GM06990 (cell line): ENCODE measurements at regions not wholly inside any gene's neighbourhood (a gene's known extent, or its start where the extent isn't known, plus 50 kb on each side); places are given as distances from the start of the nearest gene placed in this dataset.

Experiments
- DNase-seq: peaks from one replicate; pipeline ENCODE4 v3.0.0-alpha.2; 2011; ENCODE audit not compliant: insufficient read length; ENCODE audit errors: extremely low read depth
- H3K27me3 ChIP-seq: replicated peaks from 2 replicates; pipeline ENCODE4 v1.6.0; 2011; ENCODE audit warnings: low read length; ENCODE audit not compliant: control insufficient read depth, insufficient read depth
- H3K36me3 ChIP-seq: 2 replicates; pipeline ENCODE4 v1.5.1; 2011; ENCODE audit warnings: low read length; ENCODE audit not compliant: control insufficient read depth, insufficient read depth
- H3K4me3 ChIP-seq: replicated peaks from 2 replicates; pipeline ENCODE4 v1.5.1; 2011; ENCODE audit warnings: low read depth, mild to moderate bottlenecking, control low read depth, low read length
- TF ChIP-seq, protein P1 (sequence below): IDR thresholded peaks from 2 replicates; pipeline ENCODE4 v1.5.1; 2011; ENCODE audit warnings: low read length, control low read depth, mild to moderate bottlenecking, inconsistent platforms; ENCODE audit not compliant: insufficient read depth, poor library complexity, severe bottlenecking

DNA sequence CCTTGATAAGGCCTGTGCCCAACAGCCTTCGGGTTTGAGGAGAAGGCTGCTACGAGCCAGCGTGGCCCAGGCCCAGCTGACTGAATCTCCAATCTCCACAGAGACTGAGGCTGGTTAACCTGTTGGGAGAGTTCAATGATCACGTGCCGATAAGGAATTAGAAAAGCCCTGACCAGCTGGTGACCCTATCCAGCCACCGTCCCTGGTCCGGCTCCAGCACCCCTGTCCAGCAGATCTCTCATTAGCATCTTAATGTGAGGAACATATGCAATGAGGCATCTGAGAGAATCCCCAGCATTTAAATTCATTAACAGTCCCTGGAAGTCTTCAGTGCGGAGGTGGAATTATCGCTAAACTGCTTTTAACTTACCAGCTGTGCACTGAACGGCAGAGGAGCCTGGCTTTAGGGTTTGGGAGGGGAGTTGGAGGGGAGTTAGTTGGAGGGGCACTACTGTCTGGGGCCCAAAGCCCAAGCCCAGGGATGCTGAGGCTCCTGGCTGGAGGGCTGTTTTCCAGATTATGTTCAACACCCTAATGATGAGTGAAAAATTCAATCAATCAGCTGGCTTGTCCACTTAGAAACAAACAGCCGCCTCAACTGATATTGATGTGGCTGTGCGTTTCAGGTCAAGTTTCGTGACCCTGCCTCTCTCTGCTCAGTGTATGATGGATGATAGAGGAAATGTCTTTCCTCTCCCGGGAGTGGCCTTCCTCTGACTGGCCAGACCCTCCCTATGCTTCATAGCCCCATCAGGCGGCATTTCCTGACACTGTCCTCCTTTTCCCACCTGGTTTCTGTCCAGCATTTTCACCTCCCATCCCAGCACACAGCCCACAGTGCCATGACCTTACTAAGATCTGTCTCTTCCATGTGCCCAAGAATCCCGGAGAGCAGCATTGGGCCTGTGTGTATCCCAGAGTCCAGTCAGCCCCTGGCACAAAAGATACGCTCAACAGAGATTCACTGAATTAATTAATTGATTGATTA is 184.5 kb downstream of the CCT6B start:
- DNase-seq: no peak
- no peaks in the 10 kb centered on the region for H3K36me3 ChIP-seq
- H3K27me3 ChIP-seq: peaks cover 2% of the 10 kb centered on the region
- TF ChIP-seq, protein P1, sequence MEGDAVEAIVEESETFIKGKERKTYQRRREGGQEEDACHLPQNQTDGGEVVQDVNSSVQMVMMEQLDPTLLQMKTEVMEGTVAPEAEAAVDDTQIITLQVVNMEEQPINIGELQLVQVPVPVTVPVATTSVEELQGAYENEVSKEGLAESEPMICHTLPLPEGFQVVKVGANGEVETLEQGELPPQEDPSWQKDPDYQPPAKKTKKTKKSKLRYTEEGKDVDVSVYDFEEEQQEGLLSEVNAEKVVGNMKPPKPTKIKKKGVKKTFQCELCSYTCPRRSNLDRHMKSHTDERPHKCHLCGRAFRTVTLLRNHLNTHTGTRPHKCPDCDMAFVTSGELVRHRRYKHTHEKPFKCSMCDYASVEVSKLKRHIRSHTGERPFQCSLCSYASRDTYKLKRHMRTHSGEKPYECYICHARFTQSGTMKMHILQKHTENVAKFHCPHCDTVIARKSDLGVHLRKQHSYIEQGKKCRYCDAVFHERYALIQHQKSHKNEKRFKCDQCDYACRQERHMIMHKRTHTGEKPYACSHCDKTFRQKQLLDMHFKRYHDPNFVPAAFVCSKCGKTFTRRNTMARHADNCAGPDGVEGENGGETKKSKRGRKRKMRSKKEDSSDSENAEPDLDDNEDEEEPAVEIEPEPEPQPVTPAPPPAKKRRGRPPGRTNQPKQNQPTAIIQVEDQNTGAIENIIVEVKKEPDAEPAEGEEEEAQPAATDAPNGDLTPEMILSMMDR: no peak
- no peak overlapping the region for H3K4me3 ChIP-seq

DNA sequence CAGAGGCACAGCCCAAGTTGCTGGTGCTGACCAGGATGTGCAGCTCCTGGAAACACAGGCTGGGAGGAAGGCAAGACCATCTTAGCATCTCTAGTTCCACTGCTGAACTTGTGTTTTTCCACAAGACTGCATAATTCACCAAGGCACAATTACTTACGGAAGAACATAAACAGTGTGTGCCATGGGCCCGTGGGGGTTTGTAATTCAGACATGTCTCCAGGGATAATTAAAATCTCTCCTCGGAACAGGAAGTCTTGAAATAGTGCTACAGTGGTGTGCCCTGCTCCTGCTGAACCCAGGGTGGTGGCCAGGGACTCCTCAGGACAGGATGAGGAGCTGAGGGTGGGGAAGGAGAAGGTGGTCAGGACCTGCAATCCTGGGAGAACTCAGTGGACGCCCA is 188.2 kb downstream of the CCT6B start:
- Histone ChIP-seq H3K36me3 (no peaks in the 10 kb centered on the region), H3K27me3 (peaks cover 2% of the 10 kb centered on the region), H3K4me3 (no peak overlapping the region)
- TF ChIP-seq, protein P1: no peak
- DNase-seq: no peak

DNA sequence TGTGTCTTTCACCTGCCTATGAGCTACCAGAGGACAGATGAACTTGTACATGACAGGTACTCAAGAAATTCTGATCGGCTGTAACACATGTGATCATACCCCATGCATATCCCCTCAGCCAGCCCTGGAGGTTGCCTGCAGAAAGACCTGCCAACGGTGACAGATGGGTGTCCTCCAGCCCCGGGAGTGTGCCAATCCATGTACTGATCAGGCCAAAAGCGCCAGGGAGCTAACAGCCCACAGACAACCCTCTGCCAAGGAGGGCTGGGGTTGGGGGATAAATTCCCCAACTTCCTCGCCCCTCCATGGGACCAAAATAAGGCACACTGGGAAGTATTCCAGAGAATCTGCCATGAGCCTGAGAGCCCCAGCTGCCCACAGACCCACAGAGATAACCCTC is 189.4 kb downstream of the CCT6B start:
- TF ChIP-seq, protein P1: no peak
- Histone ChIP-seq H3K27me3 (peaks cover 2% of the 10 kb centered on the region), H3K4me3 (no peak overlapping the region), H3K36me3 (no peaks in the 10 kb centered on the region)
- DNase-seq: no peak

DNA sequence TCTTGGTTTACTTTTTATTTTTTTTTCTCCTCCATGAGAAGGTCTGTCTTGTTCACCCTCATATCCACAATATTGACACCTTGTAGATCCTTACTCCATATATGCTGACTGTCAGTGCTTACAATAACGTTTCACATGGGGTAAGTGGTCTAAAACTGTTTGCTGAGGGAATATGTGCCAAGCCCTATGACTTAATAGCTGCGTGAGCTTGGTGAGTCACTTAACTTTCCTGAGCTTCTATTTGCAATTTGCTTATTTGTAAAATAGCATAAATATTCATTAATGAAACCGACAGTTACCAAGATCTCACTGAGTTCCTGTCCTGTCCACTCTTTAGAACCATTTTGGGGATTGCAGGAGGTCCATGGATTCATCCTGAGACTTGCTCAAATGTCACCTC is 190.7 kb downstream of the CCT6B start:
- TF ChIP-seq, protein P1: no peak
- DNase-seq: no peak

DNA sequence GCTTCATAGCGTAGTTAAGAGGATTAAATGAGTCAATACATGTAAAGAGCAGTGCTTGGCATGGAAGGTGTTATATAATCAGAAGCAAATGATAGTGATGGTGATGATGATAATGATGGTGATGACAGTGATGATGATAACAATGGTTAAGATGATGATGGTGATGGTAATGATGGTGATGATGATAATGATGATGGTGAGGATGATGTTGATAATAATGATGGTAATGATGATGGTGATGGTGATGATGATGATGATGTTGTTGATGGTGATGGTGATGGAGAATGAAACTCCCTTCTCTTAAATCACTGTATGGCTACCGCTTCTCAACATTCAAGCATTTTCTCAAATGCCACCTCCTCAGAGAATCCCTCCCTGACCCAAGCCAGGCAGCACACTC is 190.5 kb downstream of the TMEM132E start:
- TF ChIP-seq, protein P1: no peak
- Histone ChIP-seq H3K36me3 (no peaks in the 10 kb centered on the region), H3K4me3 (no peak overlapping the region), H3K27me3 (peaks cover 2% of the 10 kb centered on the region)
- DNase-seq: no peak

More for the DNA sequence above, 190.7 kb downstream of the CCT6B start:
- H3K36me3 ChIP-seq: no peaks in the 10 kb centered on the region
- peaks cover 2% of the 10 kb centered on the region for H3K27me3 ChIP-seq
- no peak overlapping the region for H3K4me3 ChIP-seq
